ENCODE measurements at regions not wholly inside any gene's neighbourhood (a gene's known extent, or its start where the extent isn't known, plus 50 kb on each side); places are given as distances from the start of the nearest gene placed in this dataset.

- ChIA-PET CTCF (no interaction called here), POLR2A (no interaction called here)
- in situ Hi-C loops (cut with HindIII; ENCODE audit: low pct_unique_long_range_greater_than_20kb, low sequenced_read_pairs) (no loop called here), intact Hi-C loops (cut with micrococcal nuclease; ENCODE audit: unreplicated experiment) (no loop called here)
- no peaks in the 10 kb centered on the region for H3K36me3 ChIP-seq (ENCODE audit: control insufficient read depth, insufficient read depth, low read length)
- no peak for ATAC-seq
- H3K27ac ChIP-seq (ENCODE audit: low read length): no peak overlapping the region
- BruUV-seq (replicated peaks): no TSS peak
- no peaks in the 10 kb centered on the region for H3K27me3 ChIP-seq (ENCODE audit: control insufficient read depth, insufficient read depth, low read length)
- no peak overlapping the region for H3K4me3 ChIP-seq (ENCODE audit: low read depth in 2 of 2, low read length in 2 of 2)
- TF ChIP-seq CTCF (IDR thresholded peaks at IDR 0.05) (no peak), SIN3A (IDR thresholded peaks at IDR 0.05; ENCODE audit: borderline replicate concordance, insufficient read depth, low read depth, low read length) (no peak), POLR2AphosphoS5 (IDR thresholded peaks at IDR 0.05; ENCODE audit: low read depth, low read length) (no peak), REST (IDR thresholded peaks at IDR 0.05; ENCODE audit: insufficient read depth in 1 of 2, low read depth in 2 of 2, low read length in 1 of 2) (no peak), TCF7L2 (IDR thresholded peaks at IDR 0.05; ENCODE audit: low read depth, low read length) (no peak)
- H3K4me1 ChIP-seq (ENCODE audit: control insufficient read depth, insufficient read depth, low read length): no peaks in the 10 kb centered on the region
- H3K9me3 ChIP-seq (ENCODE audit: control insufficient read depth, insufficient read depth, low read depth, low read length): no peaks in the 10 kb centered on the region
- no peak for DNase-seq (ENCODE audit: low read depth, low spot score)
Measured at GRCh38 chr9:3699883-3700282, 174.1 kb upstream of the RFX3 start.

GRCh38 chr9:3698531-3698930 is 172.7 kb upstream of the RFX3 start:
- CTCF ChIA-PET: no interaction called here
- no TSS peak for BruUV-seq (replicated peaks)
- POLR2A ChIA-PET: no interaction called here

More at GRCh38 chr9:3698531-3698930, 172.7 kb upstream of the RFX3 start:
- Histone ChIP-seq H3K27ac (ENCODE audit: low read length) (no peak overlapping the region), H3K9me3 (ENCODE audit: control insufficient read depth, insufficient read depth, low read depth, low read length) (no peaks in the 10 kb centered on the region), H3K4me3 (ENCODE audit: low read depth in 2 of 2, low read length in 2 of 2) (no peak overlapping the region), H3K36me3 (ENCODE audit: control insufficient read depth, insufficient read depth, low read length) (no peaks in the 10 kb centered on the region), H3K27me3 (ENCODE audit: control insufficient read depth, insufficient read depth, low read length) (no peaks in the 10 kb centered on the region), H3K4me1 (ENCODE audit: control insufficient read depth, insufficient read depth, low read length) (no peaks in the 10 kb centered on the region)
- intact Hi-C loops (cut with micrococcal nuclease; ENCODE audit: unreplicated experiment) (no loop called here), in situ Hi-C loops (cut with HindIII; ENCODE audit: low pct_unique_long_range_greater_than_20kb, low sequenced_read_pairs) (no loop called here)
- ATAC-seq (no peak), DNase-seq (ENCODE audit: low read depth, low spot score) (no peak)
- TF ChIP-seq SIN3A (IDR thresholded peaks at IDR 0.05; ENCODE audit: borderline replicate concordance, insufficient read depth, low read depth, low read length) (no peak), CTCF (IDR thresholded peaks at IDR 0.05) (no peak), POLR2AphosphoS5 (IDR thresholded peaks at IDR 0.05; ENCODE audit: low read depth, low read length) (no peak), REST (IDR thresholded peaks at IDR 0.05; ENCODE audit: insufficient read depth in 1 of 2, low read depth in 2 of 2, low read length in 1 of 2) (no peak), TCF7L2 (IDR thresholded peaks at IDR 0.05; ENCODE audit: low read depth, low read length) (no peak)
